ENCODE measurements at regions not wholly inside any gene's neighbourhood (a gene's known extent, or its start where the extent isn't known, plus 50 kb on each side); places are given as distances from the start of the nearest gene placed in this dataset.

GRCh38 chr1:5644281-5645134, 347.7 kb downstream of the NPHP4 start:
- Mint-ChIP-seq H3K4me1 (ENCODE audit: low read depth) (no peaks in the 10 kb centered on the region), H3K27me3 (peaks cover 11% of the 10 kb centered on the region), H3K4me3 (no peak overlapping the region), H3K36me3 (no peaks in the 10 kb centered on the region), H3K27ac (no peak overlapping the region), H3K9me3 (peaks cover 5% of the 10 kb centered on the region)
- intact Hi-C loops (cut with micrococcal nuclease) = no loop called here
- POLR2A ChIA-PET = no interaction called here
- no peak for DNase-seq
- CTCF ChIA-PET = no interaction called here

DNA sequence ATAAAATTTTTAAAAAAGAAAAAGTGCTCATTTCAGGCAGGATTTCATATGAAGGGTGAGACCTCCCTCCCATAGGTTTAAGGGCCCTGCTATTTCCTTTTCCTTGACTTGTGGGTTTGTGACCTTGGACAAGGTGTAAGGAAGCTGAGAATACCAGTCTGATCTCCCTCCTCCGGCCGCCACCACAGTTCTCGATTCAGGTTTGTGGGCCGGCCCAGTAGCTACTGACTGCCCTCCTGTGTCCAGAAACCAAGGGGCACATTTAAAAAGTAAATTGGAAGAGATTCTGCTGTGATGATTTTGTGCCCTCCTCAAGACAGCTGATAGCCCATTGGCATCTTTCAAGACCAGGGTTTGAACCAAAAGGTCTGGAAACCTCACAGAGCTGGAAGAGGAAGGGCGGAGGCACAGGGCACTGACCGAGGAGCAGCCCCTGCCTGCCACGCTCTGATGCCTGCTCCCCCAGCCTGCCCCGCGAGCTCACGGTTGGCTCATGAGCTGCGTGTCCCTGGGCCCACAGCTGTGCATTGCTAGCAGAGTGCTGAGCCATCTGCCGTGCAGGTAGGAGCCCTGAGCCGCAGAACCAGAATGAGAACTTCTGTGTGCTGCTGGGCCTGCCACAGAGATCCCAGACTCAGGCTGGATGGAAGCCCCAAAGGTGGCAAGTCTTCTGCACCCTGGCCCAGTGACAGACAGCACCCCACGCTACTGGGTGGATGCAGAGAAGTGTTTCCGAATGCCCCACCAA, 348.7 kb downstream of the NPHP4 start:
- Mint-ChIP-seq H3K4me3 (no peak overlapping the region), H3K9me3 (peaks cover 5% of the 10 kb centered on the region), H3K27me3 (peaks cover 6% of the 10 kb centered on the region), H3K36me3 (no peaks in the 10 kb centered on the region), H3K4me1 (ENCODE audit: low read depth) (no peaks in the 10 kb centered on the region), H3K27ac (no peak overlapping the region)
- ChIA-PET CTCF (interaction anchor here (1.1 kb wide), 1 partner anchor 102 kb away, joined by 3 read pairs; no protein-coding TSS in a partner anchor), POLR2A (no interaction called here)
- intact Hi-C loops (cut with micrococcal nuclease) = no loop called here
- no peak for DNase-seq

DNA sequence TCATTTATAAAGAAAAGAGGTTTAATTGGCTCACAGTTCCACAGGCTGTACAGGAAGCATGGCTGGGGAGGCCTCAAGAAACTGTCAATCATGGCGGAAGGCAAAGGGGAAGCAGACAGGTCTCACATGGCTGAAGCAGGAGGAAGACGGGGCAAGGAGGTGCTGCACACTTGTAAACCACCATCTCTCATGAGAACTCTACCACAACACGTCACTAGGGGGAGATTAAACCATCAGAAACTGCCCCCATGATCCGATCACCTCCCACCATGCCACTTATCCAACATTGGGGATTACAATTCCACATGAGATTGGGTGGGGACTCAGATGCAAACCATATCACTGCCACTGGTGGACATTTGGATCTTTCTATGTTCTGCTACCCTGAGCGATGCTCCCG, 351.4 kb downstream of the NPHP4 start:
- no peak overlapping the region for H3K4me3 Mint-ChIP-seq
- DNase-seq = no peak
- ChIA-PET POLR2A (no interaction called here), CTCF (no interaction called here)
- no peaks in the 10 kb centered on the region for H3K4me1 Mint-ChIP-seq (ENCODE audit: low read depth)
- no peak overlapping the region for H3K27ac Mint-ChIP-seq
- no peaks in the 10 kb centered on the region for H3K36me3 Mint-ChIP-seq
- intact Hi-C loops (cut with micrococcal nuclease) = no loop called here
- H3K27me3 Mint-ChIP-seq = peaks cover 14% of the 10 kb centered on the region
- peaks cover 5% of the 10 kb centered on the region for H3K9me3 Mint-ChIP-seq

DNA sequence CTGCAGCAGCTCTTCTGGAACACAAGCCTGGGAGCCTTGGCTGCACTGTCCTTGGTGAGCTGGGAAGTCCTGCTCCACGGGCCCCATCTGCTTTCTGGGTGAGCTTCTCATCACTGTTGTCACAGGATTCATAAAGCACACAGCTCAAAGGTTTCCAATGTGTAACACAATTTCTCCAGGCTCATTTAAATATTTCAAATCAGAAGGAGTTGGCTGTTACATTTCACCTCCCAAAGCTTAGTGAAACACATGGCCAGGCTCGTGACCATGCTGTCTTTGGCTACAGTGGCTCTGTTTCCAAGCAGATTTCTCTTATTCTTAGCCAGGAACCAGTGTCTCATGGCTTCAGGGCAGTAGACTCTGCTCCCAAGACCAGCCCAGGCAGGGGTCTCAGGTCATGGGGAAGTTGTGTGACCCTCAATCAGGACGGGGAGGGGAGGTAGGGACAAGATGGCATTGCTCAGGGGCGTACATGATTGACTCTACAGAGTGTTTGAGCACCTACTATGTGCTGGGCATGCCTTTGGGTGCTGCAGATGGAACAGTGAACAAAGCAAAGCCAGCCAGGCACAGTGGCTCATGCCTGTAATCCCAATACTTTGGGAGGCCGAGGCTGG, 353.0 kb downstream of the NPHP4 start:
- Mint-ChIP-seq H3K36me3 (no peaks in the 10 kb centered on the region), H3K27me3 (peaks cover 14% of the 10 kb centered on the region), H3K9me3 (no peaks in the 10 kb centered on the region), H3K27ac (no peak overlapping the region), H3K4me3 (no peak overlapping the region), H3K4me1 (ENCODE audit: low read depth) (no peaks in the 10 kb centered on the region)
- ChIA-PET POLR2A (no interaction called here), CTCF (interaction anchor here (0.8 to 3.2 kb wide), 3 partner anchors 15 to 106 kb away, joined by 3 to 11 read pairs (median 6); no protein-coding TSS in a partner anchor)
- no peak for DNase-seq
- intact Hi-C loops (cut with micrococcal nuclease) = no loop called here

- ChIA-PET CTCF (interaction anchor here (0.6 to 3.2 kb wide), 2 partner anchors 107 to 334 kb away, joined by 4 to 11 read pairs; no protein-coding TSS in a partner anchor), POLR2A (no interaction called here)
- Mint-ChIP-seq H3K4me1 (ENCODE audit: low read depth) (no peaks in the 10 kb centered on the region), H3K4me3 (no peak overlapping the region), H3K27ac (no peak overlapping the region), H3K9me3 (no peaks in the 10 kb centered on the region), H3K36me3 (no peaks in the 10 kb centered on the region), H3K27me3 (peaks cover 14% of the 10 kb centered on the region)
- no peak for DNase-seq
- intact Hi-C loops (cut with micrococcal nuclease) = no loop called here
Measured at GRCh38 chr1:5638582-5638981, 353.6 kb downstream of the NPHP4 start.

DNA sequence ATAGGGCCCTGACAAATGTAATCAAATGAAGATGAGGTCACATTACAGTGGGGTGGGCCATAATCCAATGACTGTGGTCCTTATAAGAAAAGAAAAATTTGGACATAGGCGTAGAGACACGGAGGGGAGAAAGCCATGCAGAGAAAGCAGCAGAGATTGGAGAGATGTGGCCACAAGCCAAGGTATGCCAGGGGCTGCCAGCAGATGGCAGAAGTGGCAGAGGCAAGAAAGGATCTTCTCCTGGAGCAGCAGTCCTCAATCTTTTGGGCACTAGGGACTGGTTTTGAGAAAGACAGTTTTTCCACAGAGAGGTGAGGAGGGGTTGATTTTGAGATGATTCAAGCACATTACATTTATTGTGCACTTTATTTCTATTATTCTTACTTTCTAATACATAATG, 355.1 kb downstream of the NPHP4 start:
- Mint-ChIP-seq H3K27me3 (peaks cover 12% of the 10 kb centered on the region), H3K36me3 (no peaks in the 10 kb centered on the region), H3K27ac (no peak overlapping the region), H3K9me3 (no peaks in the 10 kb centered on the region), H3K4me3 (no peak overlapping the region), H3K4me1 (ENCODE audit: low read depth) (peaks cover 4% of the 10 kb centered on the region)
- CTCF ChIA-PET = interaction anchor here (1.5 to 3.2 kb wide), 2 partner anchors 108 kb away, joined by 6 to 11 read pairs; no protein-coding TSS in a partner anchor
- POLR2A ChIA-PET = no interaction called here
- intact Hi-C loops (cut with micrococcal nuclease) = loop anchor here (2.0 kb wide), 1 partner anchor 110 kb away; no protein-coding TSS in a partner anchor
- peak; percentile 38 for DNase-seq

GRCh38 chr1:5634893-5635292, 357.3 kb downstream of the NPHP4 start:
- intact Hi-C loops (cut with micrococcal nuclease) = no loop called here
- DNase-seq = no peak
- H3K4me3 Mint-ChIP-seq = no peak overlapping the region
- CTCF ChIA-PET = no interaction called here
- no peaks in the 10 kb centered on the region for H3K36me3 Mint-ChIP-seq
- peaks cover 6% of the 10 kb centered on the region for H3K4me1 Mint-ChIP-seq (ENCODE audit: low read depth)
- no peak overlapping the region for H3K27ac Mint-ChIP-seq
- POLR2A ChIA-PET = no interaction called here
- H3K9me3 Mint-ChIP-seq = no peaks in the 10 kb centered on the region
- peaks cover 12% of the 10 kb centered on the region for H3K27me3 Mint-ChIP-seq

- ChIA-PET POLR2A (no interaction called here), CTCF (no interaction called here)
- Mint-ChIP-seq H3K9me3 (no peaks in the 10 kb centered on the region), H3K36me3 (no peaks in the 10 kb centered on the region), H3K27me3 (peaks cover 6% of the 10 kb centered on the region), H3K27ac (no peak overlapping the region), H3K4me3 (no peak overlapping the region), H3K4me1 (ENCODE audit: low read depth) (peaks cover 6% of the 10 kb centered on the region)
- DNase-seq = no peak
- intact Hi-C loops (cut with micrococcal nuclease) = no loop called here
Measured at GRCh38 chr1:5632814-5633213, 359.4 kb downstream of the NPHP4 start.

- Mint-ChIP-seq H3K36me3 (no peaks in the 10 kb centered on the region), H3K4me1 (ENCODE audit: low read depth) (peaks cover 6% of the 10 kb centered on the region), H3K27me3 (peaks cover 6% of the 10 kb centered on the region), H3K9me3 (no peaks in the 10 kb centered on the region), H3K4me3 (no peak overlapping the region), H3K27ac (no peak overlapping the region)
- POLR2A ChIA-PET = no interaction called here
- peak; percentile 45 for DNase-seq
- CTCF ChIA-PET = no interaction called here
- intact Hi-C loops (cut with micrococcal nuclease) = no loop called here
Measured at GRCh38 chr1:5632224-5632623, 360.0 kb downstream of the NPHP4 start.

- Mint-ChIP-seq H3K27me3 (peaks cover 2% of the 10 kb centered on the region), H3K4me3 (no peak overlapping the region), H3K36me3 (no peaks in the 10 kb centered on the region), H3K9me3 (no peaks in the 10 kb centered on the region), H3K4me1 (ENCODE audit: low read depth) (peaks cover 6% of the 10 kb centered on the region), H3K27ac (no peak overlapping the region)
- intact Hi-C loops (cut with micrococcal nuclease) = loop anchor here (10.0 kb wide), 1 partner anchor 114 kb away; no protein-coding TSS in a partner anchor
- no peak for DNase-seq
- POLR2A ChIA-PET = no interaction called here
- CTCF ChIA-PET = no interaction called here
Measured at GRCh38 chr1:5628416-5628815, 363.8 kb downstream of the NPHP4 start.

DNA sequence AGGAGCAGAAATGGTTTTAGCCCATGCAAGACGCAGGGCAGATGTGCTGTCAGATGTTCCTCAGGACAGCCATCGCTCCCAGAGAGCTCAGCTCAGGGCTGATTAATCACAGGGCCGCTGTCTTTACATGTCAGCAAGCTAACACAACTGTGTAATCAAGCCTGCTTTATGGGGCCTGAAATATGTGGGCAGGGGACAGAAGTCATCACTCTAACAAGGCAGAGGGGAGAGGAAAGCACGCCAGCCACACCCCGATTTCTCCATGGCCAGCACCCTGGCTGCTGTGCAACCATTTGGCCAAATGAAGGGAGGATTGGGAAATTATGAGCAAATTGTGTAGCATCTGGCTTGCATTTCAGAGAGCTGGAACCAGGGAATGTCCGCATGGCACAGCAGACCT, 368.8 kb downstream of the NPHP4 start:
- intact Hi-C loops (cut with micrococcal nuclease) = loop anchor here (10.0 kb wide), 1 partner anchor 109 kb away; no protein-coding TSS in a partner anchor
- Mint-ChIP-seq H3K27ac (no peak overlapping the region), H3K4me1 (ENCODE audit: low read depth) (no peaks in the 10 kb centered on the region), H3K9me3 (no peaks in the 10 kb centered on the region), H3K4me3 (no peak overlapping the region), H3K27me3 (peaks cover 8% of the 10 kb centered on the region), H3K36me3 (no peaks in the 10 kb centered on the region)
- ChIA-PET CTCF (no interaction called here), POLR2A (no interaction called here)
- DNase-seq = no peak

- no peaks in the 10 kb centered on the region for H3K4me1 Mint-ChIP-seq (ENCODE audit: low read depth)
- intact Hi-C loops (cut with micrococcal nuclease) = loop anchor here (10.0 kb wide), 1 partner anchor 108 kb away; no protein-coding TSS in a partner anchor
- H3K9me3 Mint-ChIP-seq = no peaks in the 10 kb centered on the region
- no peak overlapping the region for H3K27ac Mint-ChIP-seq
- no peak for DNase-seq
- ChIA-PET CTCF (no interaction called here), POLR2A (no interaction called here)
- H3K27me3 Mint-ChIP-seq = peaks cover 12% of the 10 kb centered on the region
- no peaks in the 10 kb centered on the region for H3K36me3 Mint-ChIP-seq
- no peak overlapping the region for H3K4me3 Mint-ChIP-seq
Measured at GRCh38 chr1:5622412-5622811, 369.8 kb downstream of the NPHP4 start.
